Epithelial cell of proximal tubule (primary cell): ENCODE measurements at regions not wholly inside any gene's neighbourhood (a gene's known extent, or its start where the extent isn't known, plus 50 kb on each side); places are given as distances from the start of the nearest gene placed in this dataset.

ENCODE experiments used
- DNase-seq: peaks from one replicate; pipeline ENCODE4 v3.0.0-alpha.2; 2011; ENCODE audit warnings: low read depth
- H3K4me3 ChIP-seq: 2 replicates; pipeline ENCODE4 v1.5.1; 2011; ENCODE audit warnings: low read depth, mild to moderate bottlenecking, low read length
- CTCF ChIP-seq: conservative IDR thresholded peaks from 2 replicates; pipeline ENCODE4 v1.5.1; 2012; ENCODE audit warnings: low read depth, mild to moderate bottlenecking, low read length

DNA sequence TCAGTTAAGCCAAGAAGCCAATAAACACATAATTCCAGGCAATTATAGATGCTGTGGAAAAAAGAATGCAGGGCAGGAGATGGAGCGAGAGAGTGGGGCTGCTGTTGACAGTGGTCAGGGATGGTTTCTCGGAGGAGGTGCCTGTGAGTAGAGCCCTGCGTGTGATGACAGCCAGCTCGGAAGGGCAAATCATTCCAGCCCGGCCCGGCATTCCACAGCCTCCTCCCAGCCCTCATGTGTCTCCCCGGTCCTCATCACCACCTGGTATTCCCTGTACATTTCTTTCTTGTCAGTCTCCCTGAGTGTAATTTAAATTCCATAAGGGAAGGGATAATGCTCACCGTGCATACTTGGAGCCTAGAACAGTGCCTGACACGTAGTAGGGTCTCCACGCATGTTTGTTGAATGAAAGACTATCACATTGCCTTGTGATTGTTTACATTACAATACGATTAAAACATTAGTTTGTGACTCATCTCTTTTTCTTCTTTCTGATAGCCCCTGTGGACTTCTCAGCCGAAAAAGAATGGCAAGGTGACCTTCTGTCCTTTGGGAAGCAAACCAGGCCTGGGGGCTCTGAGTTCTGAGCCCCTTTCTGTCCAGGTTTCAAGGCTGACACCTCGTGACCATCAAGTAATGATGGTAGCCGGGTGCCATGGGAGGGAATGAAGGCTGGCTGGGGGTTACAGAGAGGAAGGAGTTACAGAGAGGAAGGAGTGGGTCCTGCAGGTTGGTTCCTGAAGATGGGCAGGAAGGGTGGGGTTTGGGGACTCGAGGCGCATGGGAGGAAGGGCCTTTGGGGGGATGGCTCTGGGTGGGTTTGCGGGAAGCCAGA lies 379.5 kb upstream of the SULF2 start:
- no peak for TF ChIP-seq CTCF
- DNase-seq = no peak
- no peak overlapping the region for H3K4me3 ChIP-seq

DNA sequence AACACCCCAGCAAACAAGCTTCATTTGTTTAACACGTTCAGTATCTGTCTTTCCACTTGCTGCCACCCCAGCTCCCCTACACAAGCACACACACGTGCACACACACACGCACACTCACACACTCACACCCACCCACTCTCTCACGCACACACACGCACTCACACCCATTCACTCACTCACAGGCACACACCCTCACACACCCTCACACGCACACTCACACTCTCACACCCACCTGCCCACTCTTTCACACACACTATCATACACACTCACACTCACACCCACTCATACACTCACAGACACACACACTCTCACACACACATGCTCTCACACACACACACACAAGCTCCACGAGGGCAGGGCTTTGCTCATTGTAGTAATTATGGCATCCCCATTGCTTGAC lies 378.8 kb upstream of the SULF2 start:
- no peak for DNase-seq
- TF ChIP-seq CTCF = no peak
- H3K4me3 ChIP-seq = no peak overlapping the region

DNA sequence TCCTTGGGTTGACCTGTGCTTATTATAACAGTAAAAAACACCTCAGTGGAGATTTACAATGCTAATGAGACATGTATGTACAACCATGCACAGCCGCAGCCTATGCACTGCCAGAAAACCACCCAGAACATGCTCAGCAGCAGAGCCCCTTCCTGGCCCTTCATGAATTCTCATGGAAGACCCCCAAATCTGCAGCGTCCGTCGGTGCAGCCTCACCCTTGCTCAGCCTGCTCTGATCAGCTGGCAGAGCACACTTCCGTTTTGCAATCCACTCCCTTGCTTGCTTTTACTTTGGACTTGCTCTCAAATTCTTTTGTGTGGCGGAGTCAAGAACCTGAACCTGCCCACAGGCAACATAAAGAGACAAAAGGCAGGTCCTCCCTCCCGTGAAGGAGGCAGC lies 378.2 kb upstream of the SULF2 start:
- H3K4me3 ChIP-seq = no peak overlapping the region
- TF ChIP-seq CTCF = no peak
- DNase-seq = no peak

- no peak for TF ChIP-seq CTCF
- DNase-seq = no peak
- no peak overlapping the region for H3K4me3 ChIP-seq
Observed at GRCh38 chr20:48162621-48163020, 377.3 kb upstream of the SULF2 start.

DNA sequence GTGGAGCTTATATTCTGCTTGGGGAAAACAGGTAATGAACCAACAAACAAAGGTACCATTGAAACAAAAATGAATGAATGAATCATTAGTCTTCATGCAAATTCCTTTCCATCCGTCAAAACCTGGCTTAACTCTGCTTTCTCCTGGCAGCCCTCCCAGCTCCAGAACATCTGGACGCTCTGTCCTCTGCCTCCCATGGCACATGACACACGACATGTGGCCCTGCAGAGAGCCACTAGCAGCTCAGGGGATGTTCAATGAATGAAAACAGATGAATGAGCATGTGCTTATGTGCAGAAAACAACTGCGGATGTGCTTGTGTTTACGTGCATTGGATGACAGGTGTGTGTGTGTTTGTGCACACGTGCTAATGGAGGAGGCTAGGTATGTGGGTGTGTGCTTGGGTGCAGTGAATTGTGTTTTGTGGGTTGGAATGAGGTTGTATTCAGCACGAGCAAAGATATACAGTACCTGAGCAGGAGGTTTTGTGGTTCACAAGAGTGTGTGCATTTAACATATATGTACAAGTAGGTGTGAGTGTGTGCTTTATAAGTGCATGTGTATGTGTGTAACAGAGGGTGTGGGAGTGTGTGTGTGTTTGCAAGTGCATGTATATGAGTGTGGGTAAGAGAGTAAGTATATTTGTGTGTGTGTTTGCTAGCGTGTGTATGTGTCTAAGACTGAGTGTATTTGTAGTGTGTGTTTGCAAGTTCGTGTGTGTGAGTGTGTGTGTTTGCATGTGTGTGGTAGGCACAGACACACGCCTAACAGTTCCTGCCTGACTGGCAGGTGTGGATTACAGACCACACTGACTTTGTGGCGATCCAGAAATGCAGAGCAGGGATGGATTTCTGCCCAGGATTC lies 374.1 kb upstream of the SULF2 start:
- no peak for TF ChIP-seq CTCF
- H3K4me3 ChIP-seq = no peak overlapping the region
- no peak for DNase-seq

GRCh38 chr20:48158014-48158413 lies 372.7 kb upstream of the SULF2 start:
- no peak for TF ChIP-seq CTCF
- H3K4me3 ChIP-seq = no peak overlapping the region
- DNase-seq = no peak
